ENCODE measurements at regions not wholly inside any gene's neighbourhood (a gene's known extent, or its start where the extent isn't known, plus 50 kb on each side); places are given as distances from the start of the nearest gene placed in this dataset.

DNA sequence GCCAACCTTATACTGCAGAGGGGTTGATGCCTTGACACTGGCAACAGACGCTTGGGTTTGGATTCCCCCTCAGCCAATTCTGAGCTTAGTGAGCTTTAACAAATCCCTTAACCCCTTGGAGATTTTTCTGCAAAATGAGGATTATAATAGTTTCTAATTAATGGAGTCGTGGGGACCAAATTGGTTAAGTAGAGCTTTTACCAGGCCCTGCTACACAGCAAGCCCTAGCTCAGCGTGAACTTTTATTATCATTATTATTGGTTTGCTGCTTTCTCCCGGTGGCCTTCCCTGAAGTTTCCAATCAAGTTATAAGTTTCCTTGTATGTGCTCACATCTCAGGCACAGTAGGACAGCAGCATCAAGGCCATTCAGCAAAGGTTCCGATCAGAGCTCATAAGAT is 156.6 kb upstream of the GUCY1A2 start:
- CTCF ChIA-PET (ENCODE audit: unreplicated experiment) = no interaction called here
- BruUV-seq (replicated peaks) = no TSS peak
- DNase-seq (ENCODE audit: low spot score) = no peak

GRCh38 chr11:107172996-107173395 is 154.7 kb upstream of the GUCY1A2 start:
- H3K4me2 ChIP-seq (ENCODE audit: low read length) = no peak overlapping the region
- H3K4me1 ChIP-seq (ENCODE audit: insufficient read depth, low read length, poor library complexity, severe bottlenecking) = no peaks in the 10 kb centered on the region
- H3K79me2 ChIP-seq (ENCODE audit: insufficient read depth, low read depth, low read length) = no peaks in the 10 kb centered on the region
- no peaks in the 10 kb centered on the region for H3K9me2 ChIP-seq (ENCODE audit: insufficient read depth, low read length)
- no peaks in the 10 kb centered on the region for H4K20me1 ChIP-seq (ENCODE audit: insufficient read depth, low read length)
- intact Hi-C loops (cut with micrococcal nuclease; ENCODE audit: unreplicated experiment) = no loop called here
- no peak overlapping the region for H3K27ac ChIP-seq (ENCODE audit: low read depth, low read length, poor library complexity, severe bottlenecking)
- no peak overlapping the region for H2AFZ ChIP-seq (ENCODE audit: low read length)
- no peak overlapping the region for H3K4me3 ChIP-seq (ENCODE audit: low read depth, low read length, poor library complexity, severe bottlenecking)
- H3K36me3 ChIP-seq (ENCODE audit: insufficient read depth, low read length) = no peaks in the 10 kb centered on the region
- TF ChIP-seq EZH2phosphoT487 (IDR thresholded peaks at IDR 0.05; ENCODE audit: borderline replicate concordance, low read depth, low read length) (no peak), CTCF (conservative IDR thresholded peaks at IDR 0.05; ENCODE audit: low read length) (no peak)
- BruUV-seq (replicated peaks) = no TSS peak
- H3K9me3 ChIP-seq (ENCODE audit: low read length) = no peaks in the 10 kb centered on the region
- ChIA-PET CTCF (ENCODE audit: unreplicated experiment) (no interaction called here), POLR2A (no interaction called here)
- DNase-seq (ENCODE audit: low spot score) = no peak

More for the DNA sequence above, 156.6 kb upstream of the GUCY1A2 start:
- H3K27ac ChIP-seq (ENCODE audit: low read depth, low read length, poor library complexity, severe bottlenecking) = no peak overlapping the region
- no peaks in the 10 kb centered on the region for H3K36me3 ChIP-seq (ENCODE audit: insufficient read depth, low read length)
- TF ChIP-seq EZH2phosphoT487 (IDR thresholded peaks at IDR 0.05; ENCODE audit: borderline replicate concordance, low read depth, low read length) = no peak
- TF ChIP-seq CTCF (conservative IDR thresholded peaks at IDR 0.05; ENCODE audit: low read length) = no peak
- no peak overlapping the region for H3K4me3 ChIP-seq (ENCODE audit: low read depth, low read length, poor library complexity, severe bottlenecking)
- no peaks in the 10 kb centered on the region for H3K4me1 ChIP-seq (ENCODE audit: insufficient read depth, low read length, poor library complexity, severe bottlenecking)
- H3K9me2 ChIP-seq (ENCODE audit: insufficient read depth, low read length) = no peaks in the 10 kb centered on the region
- no peak overlapping the region for H3K4me2 ChIP-seq (ENCODE audit: low read length)
- no peaks in the 10 kb centered on the region for H3K9me3 ChIP-seq (ENCODE audit: low read length)
- no peaks in the 10 kb centered on the region for H3K79me2 ChIP-seq (ENCODE audit: insufficient read depth, low read depth, low read length)
- no peak overlapping the region for H2AFZ ChIP-seq (ENCODE audit: low read length)
- no peaks in the 10 kb centered on the region for H4K20me1 ChIP-seq (ENCODE audit: insufficient read depth, low read length)
- intact Hi-C loops (cut with micrococcal nuclease; ENCODE audit: unreplicated experiment) = no loop called here
- POLR2A ChIA-PET = interaction anchor here (0.9 to 1.2 kb wide), 2 partner anchors 10 to 17 kb away, joined by 3 read pairs; no protein-coding TSS in a partner anchor

DNA sequence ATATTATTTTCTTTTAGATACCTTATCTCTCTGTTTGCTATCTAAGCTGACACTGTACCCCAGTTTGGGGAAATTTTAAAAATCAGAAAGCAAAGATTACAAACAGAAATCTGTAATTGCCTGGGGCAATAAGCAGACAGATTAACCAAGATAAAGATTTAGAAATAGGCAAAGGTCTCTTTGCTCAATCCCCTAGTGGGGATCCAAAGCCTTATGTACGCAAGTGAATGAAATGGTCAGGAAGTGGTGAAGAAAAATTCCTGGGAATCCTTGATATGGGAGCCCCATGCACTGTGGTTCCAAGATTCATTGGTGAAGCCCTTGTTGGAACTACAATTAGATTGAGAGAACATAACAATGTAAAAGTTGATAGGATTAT is 139.5 kb upstream of the GUCY1A2 start:
- BruUV-seq (replicated peaks) = no TSS peak
- CTCF ChIA-PET (ENCODE audit: unreplicated experiment) = no interaction called here

More for the DNA sequence above, 139.5 kb upstream of the GUCY1A2 start:
- no peak for TF ChIP-seq EZH2phosphoT487 (IDR thresholded peaks at IDR 0.05; ENCODE audit: borderline replicate concordance, low read depth, low read length)
- no peak for TF ChIP-seq CTCF (conservative IDR thresholded peaks at IDR 0.05; ENCODE audit: low read length)
- Histone ChIP-seq H4K20me1 (ENCODE audit: insufficient read depth, low read length) (no peaks in the 10 kb centered on the region; the same call in 1 of the 2 replicates), H3K4me3 (ENCODE audit: low read depth, low read length, poor library complexity, severe bottlenecking) (no peak overlapping the region), H3K27ac (ENCODE audit: low read depth, low read length, poor library complexity, severe bottlenecking) (no peak overlapping the region), H3K36me3 (ENCODE audit: insufficient read depth, low read length) (no peaks in the 10 kb centered on the region), H3K4me1 (ENCODE audit: insufficient read depth, low read length, poor library complexity, severe bottlenecking) (no peaks in the 10 kb centered on the region), H3K9me3 (ENCODE audit: low read length) (no peaks in the 10 kb centered on the region), H3K9me2 (ENCODE audit: insufficient read depth, low read length) (no peaks in the 10 kb centered on the region), H3K4me2 (ENCODE audit: low read length) (no peak overlapping the region), H3K79me2 (ENCODE audit: insufficient read depth, low read depth, low read length) (no peaks in the 10 kb centered on the region), H2AFZ (ENCODE audit: low read length) (no peak overlapping the region)
- POLR2A ChIA-PET = interaction anchor here (0.6 kb wide), 1 partner anchor 16 kb away, joined by 4 read pairs; no protein-coding TSS in a partner anchor
- intact Hi-C loops (cut with micrococcal nuclease; ENCODE audit: unreplicated experiment) = no loop called here
- no peak for DNase-seq (ENCODE audit: low spot score)
